HG02840 (cell line): ENCODE measurements at regions not wholly inside any gene's neighbourhood (a gene's known extent, or its start where the extent isn't known, plus 50 kb on each side); places are given as distances from the start of the nearest gene placed in this dataset.
A peak's percentile ranks its signal among the peaks of the same experiment; 100 is the strongest.
"Not testable (repeated sequence)": the region's sequence is repeated elsewhere in the genome, so short reads cannot be mapped to it uniquely, and the experiment has no call there.

Experiments used
- ATAC-seq: cut with Tn5 transposase; IDR thresholded peaks from one replicate; pipeline ENCODE4 v1.9.1; 2021; ENCODE audit warnings: mild to moderate bottlenecking, moderate library complexity, moderate number of reproducible peaks; ENCODE audit not compliant: unreplicated experiment, low FRiP score

- ATAC-seq, result no peak
These were observed 77.4 kb downstream of the MS4A13 start for GRCh38 chr11:60592601-60593000.

GRCh38 chr11:60594998-60595642 is 79.9 kb downstream of the MS4A13 start:
- no peak for ATAC-seq

GRCh38 chr11:60607483-60607882 is 91.9 kb upstream of the MS4A8 start:
- ATAC-seq, result no peak

- ATAC-seq, result no peak
These were observed 89.8 kb upstream of the MS4A8 start for GRCh38 chr11:60609632-60610031.

GRCh38 chr11:60610702-60611101 is 88.7 kb upstream of the MS4A8 start:
- ATAC-seq, result no peak

GRCh38 chr11:60615497-60615896 is 83.9 kb upstream of the MS4A8 start:
- ATAC-seq, result no peak

GRCh38 chr11:60621940-60622339 is 77.5 kb upstream of the MS4A8 start:
- ATAC-seq, result not testable (repeated sequence)

GRCh38 chr11:60622776-60623175 is 76.6 kb upstream of the MS4A8 start:
- ATAC-seq, result not testable (repeated sequence)

GRCh38 chr11:60625262-60625661 is 74.2 kb upstream of the MS4A8 start:
- ATAC-seq, result no peak

GRCh38 chr11:60629399-60629798 is 70.0 kb upstream of the MS4A8 start:
- ATAC-seq, result no peak

- ATAC-seq, result no peak
These were observed 67.5 kb upstream of the MS4A8 start for GRCh38 chr11:60631944-60632343.

GRCh38 chr11:60633645-60634044 is 65.8 kb upstream of the MS4A8 start:
- peak; percentile 83 for ATAC-seq

GRCh38 chr11:60634126-60634525 is 65.3 kb upstream of the MS4A8 start:
- peak; percentile 40 for ATAC-seq

- ATAC-seq, result no peak
These were observed 57.5 kb upstream of the MS4A8 start for GRCh38 chr11:60641940-60642339.

- ATAC-seq, result no peak
These were observed 52.3 kb upstream of the MS4A8 start for GRCh38 chr11:60647087-60647486.
